SK-N-SH treated with all-trans-retinoic acid at 6 μM for 48 hours (cell line): ENCODE measurements at regions not wholly inside any gene's neighbourhood (a gene's known extent, or its start where the extent isn't known, plus 50 kb on each side); places are given as distances from the start of the nearest gene placed in this dataset.

ENCODE experiments used
- ATAC-seq: fragments of 200-7000 bp; cut with Tn5 transposase; 3 replicates; pipeline ENCODE4 v1.9.1; 2020; ENCODE audit warnings: mild to moderate bottlenecking, moderate library complexity
- ARNTL ChIP-seq: fragments of 450-650 bp; formaldehyde crosslinking; IDR thresholded peaks from 2 replicates; pipeline ENCODE4 v1.5.0; 2020; ENCODE audit warnings: low read depth, mild to moderate bottlenecking, moderate library complexity, borderline replicate concordance
- CREB5 ChIP-seq: fragments of 250-450 bp; sonication (Bioruptor Pico); IDR thresholded peaks from 2 replicates; pipeline ENCODE4 v1.5.1; 2020; ENCODE audit warnings: low read depth, mild to moderate bottlenecking, moderate library complexity
- CSDC2 ChIP-seq: fragments of 250-450 bp; sonication (Bioruptor Pico); IDR thresholded peaks from 2 replicates; pipeline ENCODE4 v1.5.0; 2020; ENCODE audit warnings: mild to moderate bottlenecking, moderate library complexity
- CSRNP3 ChIP-seq: fragments of 250-450 bp; sonication (Bioruptor Pico); IDR thresholded peaks from 2 replicates; pipeline ENCODE4 v1.5.1; 2021; ENCODE audit warnings: mild to moderate bottlenecking, moderate library complexity
- ESRRG ChIP-seq: fragments of 250-450 bp; sonication (Bioruptor Pico); IDR thresholded peaks from 2 replicates; pipeline ENCODE4 v1.6.1; 2021; ENCODE audit warnings: mild to moderate bottlenecking
- GLIS3 ChIP-seq: fragments of 250-450 bp; sonication (Bioruptor Pico); IDR thresholded peaks from 2 replicates; pipeline ENCODE4 v1.5.0; 2020; ENCODE audit warnings: mild to moderate bottlenecking, moderate library complexity
- OSR1 ChIP-seq: fragments of 250-450 bp; sonication (Bioruptor Pico); IDR thresholded peaks from 2 replicates; pipeline ENCODE4 v1.8.0; 2022; ENCODE audit warnings: moderate library complexity, mild to moderate bottlenecking, inconsistent platforms
- PATZ1 ChIP-seq: fragments of 250-450 bp; sonication (Bioruptor Pico); IDR thresholded peaks from 2 replicates; pipeline ENCODE4 v1.8.0; 2020; ENCODE audit warnings: mild to moderate bottlenecking, moderate library complexity, borderline replicate concordance
- POU6F1 ChIP-seq: fragments of 250-450 bp; sonication (Bioruptor Pico); IDR thresholded peaks from 2 replicates; pipeline ENCODE4 v1.8.0; 2021; ENCODE audit warnings: low read depth, mild to moderate bottlenecking, moderate library complexity, borderline replicate concordance
- PPARA ChIP-seq: fragments of 250-450 bp; sonication (Bioruptor Pico); IDR thresholded peaks from 2 replicates; pipeline ENCODE4 v1.5.0; 2020; ENCODE audit warnings: mild to moderate bottlenecking, borderline replicate concordance
- RARB ChIP-seq: fragments of 250-450 bp; sonication (Bioruptor Pico); IDR thresholded peaks from 2 replicates; pipeline ENCODE4 v1.8.0; 2021; ENCODE audit warnings: mild to moderate bottlenecking, moderate library complexity
- SNAI2 ChIP-seq: fragments of 250-450 bp; sonication (Bioruptor Pico); IDR thresholded peaks from 2 replicates; pipeline ENCODE4 v1.5.0; 2020; ENCODE audit warnings: mild to moderate bottlenecking, moderate library complexity
- TCF4 ChIP-seq: fragments of 250-450 bp; sonication (Bioruptor Pico); IDR thresholded peaks from 2 replicates; pipeline ENCODE4 v1.8.0; 2021; ENCODE audit warnings: mild to moderate bottlenecking, moderate library complexity, borderline replicate concordance
- TSHZ2 ChIP-seq: fragments of 250-450 bp; sonication (Bioruptor Pico); IDR thresholded peaks from 2 replicates; pipeline ENCODE4 v1.5.0; 2020; ENCODE audit warnings: mild to moderate bottlenecking, moderate library complexity
- ZC3H10 ChIP-seq: fragments of 250-450 bp; sonication (Bioruptor Pico); IDR thresholded peaks from 2 replicates; pipeline ENCODE4 v1.5.1; 2021; ENCODE audit warnings: mild to moderate bottlenecking, moderate library complexity
- ZFP30 ChIP-seq: fragments of 450-650 bp; formaldehyde crosslinking; IDR thresholded peaks from 2 replicates; pipeline ENCODE4 v1.5.0; 2022; ENCODE audit warnings: mild to moderate bottlenecking, moderate library complexity
- ZNF565 ChIP-seq: fragments of 450-650 bp; formaldehyde crosslinking; conservative IDR thresholded peaks from 2 replicates; pipeline ENCODE4 v1.5.0; 2020; ENCODE audit warnings: low read depth, mild to moderate bottlenecking, moderate library complexity

GRCh38 chr20:41902346-41902745, 284.2 kb upstream of the CHD6 start:
- ATAC-seq, result no peak
- TF ChIP-seq POU6F1 (no peak), ZNF565 (no peak), CSDC2 (CRISPR knock-in tag) (no peak), ARNTL (CRISPR knock-in tag) (no peak), CSRNP3 (CRISPR knock-in tag) (no peak), ZC3H10 (CRISPR knock-in tag) (no peak), TCF4 (CRISPR knock-in tag) (no peak), ESRRG (CRISPR knock-in tag) (no peak), PATZ1 (CRISPR knock-in tag) (no peak)
- TF ChIP-seq, all 23 proteins: peak for 0

GRCh38 chr20:41900201-41900691, 282.1 kb upstream of the CHD6 start:
- no peak for ATAC-seq
- TF ChIP-seq CREB5 (no peak), ZNF565 (no peak), GLIS3 (CRISPR knock-in tag) (no peak), TSHZ2 (CRISPR knock-in tag) (no peak)

- no peak for ATAC-seq
- TF ChIP-seq ARNTL (CRISPR knock-in tag), result no peak
- no peak for TF ChIP-seq ZFP30 (CRISPR knock-in tag)
- TF ChIP-seq CSRNP3 (CRISPR knock-in tag), result no peak
- no peak for TF ChIP-seq RARB (CRISPR knock-in tag)
- no peak for TF ChIP-seq ESRRG (CRISPR knock-in tag)
- TF ChIP-seq TSHZ2 (CRISPR knock-in tag), result no peak
- no peak for TF ChIP-seq ZC3H10 (CRISPR knock-in tag)
- TF ChIP-seq PPARA (CRISPR knock-in tag), result no peak
- TF ChIP-seq PATZ1 (CRISPR knock-in tag), result no peak
- no peak for TF ChIP-seq CSDC2 (CRISPR knock-in tag)
- TF ChIP-seq TCF4 (CRISPR knock-in tag), result no peak
- TF ChIP-seq POU6F1, result no peak
- TF ChIP-seq OSR1 (CRISPR knock-in tag), result no peak
- TF ChIP-seq SNAI2 (CRISPR knock-in tag), result no peak
- no peak for TF ChIP-seq GLIS3 (CRISPR knock-in tag)
Measured at GRCh38 chr20:41897708-41898107, 279.5 kb upstream of the CHD6 start.
